Keratinocyte (primary cell): ENCODE measurements at regions not wholly inside any gene's neighbourhood (a gene's known extent, or its start where the extent isn't known, plus 50 kb on each side); places are given as distances from the start of the nearest gene placed in this dataset.

Source experiments
- DNase-seq: peaks from one replicate; pipeline ENCODE4 v3.0.0-alpha.2; 2011; ENCODE audit warnings: low read depth, missing footprints, low spot score
- FAIRE-seq: peaks from 2 replicates; lab custom pipeline; 2011; peaks lifted over from hg19 to GRCh38; lab: Jason Lieb, UNC
- H2AFZ ChIP-seq: 2 replicates; pipeline ENCODE4 v1.6.0; 2012; ENCODE audit warnings: low read length, control low read depth, inconsistent platforms; ENCODE audit not compliant: control insufficient read depth
- H3K27ac ChIP-seq: 2 replicates; pipeline ENCODE4 v1.5.1; 2011; ENCODE audit warnings: low read length; ENCODE audit not compliant: control insufficient read depth, insufficient read depth
- H3K27me3 ChIP-seq: 3 replicates; pipeline ENCODE4 v1.6.0; 2011; ENCODE audit warnings: low read length; ENCODE audit not compliant: control insufficient read depth, insufficient read depth; ENCODE audit errors: extremely low read depth
- H3K36me3 ChIP-seq, 2 experiments: 2 replicates in 1 of 2; 3 replicates in 1 of 2; pipeline ENCODE4 v1.5.1; 2011; ENCODE audit warnings: low read length in 2 of 2, mild to moderate bottlenecking in 1 of 2; ENCODE audit not compliant: control insufficient read depth in 2 of 2, insufficient read depth in 2 of 2; ENCODE audit errors: extremely low read depth in 1 of 2
- H3K4me1 ChIP-seq: 3 replicates; pipeline ENCODE4 v1.5.1; 2011; ENCODE audit warnings: low read length; ENCODE audit not compliant: control insufficient read depth, insufficient read depth; ENCODE audit errors: extremely low read depth
- H3K4me2 ChIP-seq: 3 replicates; pipeline ENCODE4 v1.6.0; 2011; ENCODE audit warnings: low read depth, low read length; ENCODE audit not compliant: control insufficient read depth, insufficient read depth; ENCODE audit errors: extremely low read depth
- H3K4me3 ChIP-seq, 3 experiments: fragments of 200-600 bp in 1 of 3; sonication (generic) in 1 of 3; 2 replicates in 2 of 3; 3 replicates in 1 of 3; pipeline ENCODE4 v1.5.1; 2011 to 2016; ENCODE audit warnings: low read length in 3 of 3, mild to moderate bottlenecking in 3 of 3, control low read depth in 2 of 3, inconsistent platforms in 1 of 3, low read depth in 1 of 3, mixed read lengths in 1 of 3, mixed run types in 1 of 3, moderate library complexity in 1 of 3; ENCODE audit not compliant: control insufficient read depth in 2 of 3, insufficient read depth in 2 of 3; ENCODE audit errors: extremely low read depth in 1 of 3
- H3K79me2 ChIP-seq: 2 replicates; pipeline ENCODE4 v1.6.0; 2012; ENCODE audit warnings: low read length; ENCODE audit not compliant: control insufficient read depth, insufficient read depth
- H3K9ac ChIP-seq: 3 replicates; pipeline ENCODE4 v1.6.0; 2011; ENCODE audit warnings: low read length; ENCODE audit not compliant: control insufficient read depth, insufficient read depth; ENCODE audit errors: extremely low read depth
- H3K9me1 ChIP-seq: 3 replicates; pipeline ENCODE4 v1.6.0; 2011; ENCODE audit warnings: low read length; ENCODE audit not compliant: control insufficient read depth, insufficient read depth; ENCODE audit errors: extremely low read depth
- H3K9me3 ChIP-seq: 2 replicates; pipeline ENCODE4 v1.5.1; 2012; ENCODE audit warnings: low read depth, low read length; ENCODE audit not compliant: control insufficient read depth
- H4K20me1 ChIP-seq: 3 replicates; pipeline ENCODE4 v1.6.0; 2011; ENCODE audit warnings: low read length; ENCODE audit not compliant: control insufficient read depth, insufficient read depth; ENCODE audit errors: extremely low read depth
- CTCF ChIP-seq, 3 experiments: IDR thresholded peaks in 1 of 3; conservative IDR thresholded peaks in 1 of 3; optimal IDR thresholded peaks in 1 of 3; 2 replicates in 2 of 3; 3 replicates in 1 of 3; pipeline versions ENCODE3 to v1.5.1; 2011; ENCODE audit warnings: low read length in 3 of 3, mild to moderate bottlenecking in 3 of 3, moderate library complexity in 2 of 3, control low read depth in 1 of 3, inconsistent platforms in 1 of 3; ENCODE audit not compliant: insufficient read depth in 2 of 3; ENCODE audit errors: extremely low read depth in 1 of 3
- EZH2 ChIP-seq: IDR thresholded peaks from one replicate; pipeline ENCODE4 v1.6.1; 2012; ENCODE audit warnings: inconsistent platforms, mild to moderate bottlenecking, low read length, moderate library complexity
- dilution Hi-C: fragments of 300-500 bp; cut with MboI; formaldehyde crosslinking; loops from one replicate; pipeline ENCODE4 v1.7.0; 2020; ENCODE audit warnings: low sequenced_read_pairs; ENCODE audit not compliant: extremely low pct_ligation_motif_present

GRCh38 chr16:14011001-14011400 is 60.1 kb upstream of the MRTFB start:
- H3K4me1 ChIP-seq: no peaks in the 10 kb centered on the region
- H2AFZ ChIP-seq: no peak overlapping the region
- H3K27me3 ChIP-seq: no peaks in the 10 kb centered on the region
- H4K20me1 ChIP-seq: no peaks in the 10 kb centered on the region
- no peaks in the 10 kb centered on the region for H3K79me2 ChIP-seq
- no peak overlapping the region for H3K9ac ChIP-seq
- H3K27ac ChIP-seq: no peak overlapping the region
- H3K4me2 ChIP-seq: no peak overlapping the region
- no peaks in the 10 kb centered on the region for H3K9me3 ChIP-seq
- H3K36me3 ChIP-seq: no peaks in the 10 kb centered on the region
- no peaks in the 10 kb centered on the region for H3K9me1 ChIP-seq
- no peak for TF ChIP-seq CTCF (optimal IDR thresholded peaks at IDR 0.05 in 1 of 3, IDR thresholded peaks at IDR 0.05 in 1 of 3, conservative IDR thresholded peaks at IDR 0.05 in 1 of 3; ENCODE audit: extremely low read depth in 1 of 3, insufficient read depth in 2 of 3, low read length in 3 of 3)
- no peak for TF ChIP-seq EZH2
- no peak overlapping the region for H3K4me3 ChIP-seq
- DNase-seq (no peak), FAIRE-seq (no peak)
- dilution Hi-C loops: no loop called here

GRCh38 chr16:14011846-14012245 is 59.3 kb upstream of the MRTFB start:
- H3K9me1 ChIP-seq: no peaks in the 10 kb centered on the region
- TF ChIP-seq EZH2: no peak
- no peak for TF ChIP-seq CTCF (optimal IDR thresholded peaks at IDR 0.05 in 1 of 3, IDR thresholded peaks at IDR 0.05 in 1 of 3, conservative IDR thresholded peaks at IDR 0.05 in 1 of 3; ENCODE audit: extremely low read depth in 1 of 3, insufficient read depth in 2 of 3, low read length in 3 of 3)
- no peaks in the 10 kb centered on the region for H3K4me1 ChIP-seq
- no peak overlapping the region for H3K4me3 ChIP-seq
- no peaks in the 10 kb centered on the region for H3K79me2 ChIP-seq
- dilution Hi-C loops: no loop called here
- no peak overlapping the region for H3K27ac ChIP-seq
- FAIRE-seq: no peak
- no peak overlapping the region for H3K4me2 ChIP-seq
- no peaks in the 10 kb centered on the region for H3K9me3 ChIP-seq
- DNase-seq: no peak
- no peak overlapping the region for H3K9ac ChIP-seq
- H3K27me3 ChIP-seq: no peaks in the 10 kb centered on the region
- no peaks in the 10 kb centered on the region for H3K36me3 ChIP-seq
- H4K20me1 ChIP-seq: no peaks in the 10 kb centered on the region
- H2AFZ ChIP-seq: no peak overlapping the region
